Aorta (tissue), 5 donors: ENCODE measurements at regions not wholly inside any gene's neighbourhood (a gene's known extent, or its start where the extent isn't known, plus 50 kb on each side); places are given as distances from the start of the nearest gene placed in this dataset.

Experiments
- ATAC-seq: fragments of 200-7000 bp; cut with Tn5 transposase; one replicate; pipeline ENCODE4 v1.9.1; 2022; ENCODE audit warnings: moderate library complexity; ENCODE audit not compliant: low FRiP score
- DNase-seq, 2 donors: peaks; one replicate each; pipeline ENCODE4 v3.0.0-alpha.2; 2020
- H3K27ac ChIP-seq, 2 donors: one replicate each; pipeline ENCODE4 v1.5.1; 2013; ENCODE audit warnings: low read length in 2 of 2, mild to moderate bottlenecking in 2 of 2, moderate library complexity in 2 of 2, control low read depth in 1 of 2, inconsistent platforms in 1 of 2, low read depth in 1 of 2
- H3K27me3 ChIP-seq, 2 donors: one replicate each; pipeline ENCODE4 v1.6.1; 2013; ENCODE audit warnings: control low read depth in 1 of 2, low read length in 1 of 2, mild to moderate bottlenecking in 1 of 2, moderate library complexity in 1 of 2; ENCODE audit not compliant: insufficient read depth in 2 of 2, control insufficient read depth in 1 of 2
- H3K36me3 ChIP-seq, 2 donors: one replicate each; pipeline ENCODE4 v1.6.1; 2013; ENCODE audit warnings: control low read depth in 1 of 2, low read length in 1 of 2, mild to moderate bottlenecking in 1 of 2; ENCODE audit not compliant: insufficient read depth in 2 of 2, control insufficient read depth in 1 of 2
- H3K4me1 ChIP-seq, 2 donors: one replicate each; pipeline ENCODE4 v1.6.1; 2013; ENCODE audit warnings: low read length in 2 of 2, control low read depth in 1 of 2, mild to moderate bottlenecking in 1 of 2, moderate library complexity in 1 of 2; ENCODE audit not compliant: insufficient read depth in 2 of 2, control insufficient read depth in 1 of 2
- H3K4me3 ChIP-seq, 2 donors: one replicate each; pipeline ENCODE4 v1.5.1; 2013; ENCODE audit warnings: low read length in 2 of 2, control low read depth in 1 of 2, mild to moderate bottlenecking in 1 of 2
- H3K9me3 ChIP-seq: one replicate; pipeline ENCODE4 v1.6.1; 2013; ENCODE audit warnings: mild to moderate bottlenecking, low read length; ENCODE audit not compliant: control insufficient read depth
- WGBS, 2 donors: extraction: QIAGEN DNeasy Blood & Tissue Kit; methylation state at CpG; one replicate each; pipeline ENCODE4 v1.1.7; 2013; 5-methylcytosine and 5-hydroxymethylcytosine counted together
- intact Hi-C, 2 donors: fragments of 100-400 bp; cut with DNase I; formaldehyde crosslinking; loops; one replicate each; pipeline versions ENCODE4 v1.14.2 to v1.15.0; 2022
- donor health status: healthy with polysubstance abuse.
- donor health status: Bipolar disorder and iron deficiency.
- donor health status: DM: no; HTN: no; CAD: no.
- donor health status: DM: no; HTN: no; CAD: no.
- donor health status: DM: yes; HTN: yes; CAD: no.

DNA sequence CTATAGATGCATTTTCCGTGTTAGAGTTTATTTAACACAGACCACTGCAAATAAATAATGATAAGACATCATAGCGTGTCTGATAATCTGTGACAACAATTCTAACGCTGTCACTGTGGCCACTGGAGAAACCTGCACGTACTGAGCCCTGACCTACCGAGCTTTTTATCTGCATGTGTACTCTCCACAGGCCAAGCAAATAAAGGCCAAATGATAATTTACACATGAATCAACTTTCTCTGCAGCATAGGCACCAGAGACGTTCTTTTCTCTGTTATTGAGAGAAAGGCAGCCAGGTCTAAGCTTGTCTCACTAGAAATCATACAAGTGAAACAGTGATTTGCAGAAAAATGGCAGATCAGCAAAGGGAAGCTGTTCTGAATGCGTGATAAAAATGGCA, 75.8 kb downstream of the POU5F2 start:
- intact Hi-C loops, result no loop called here
- no peaks in the 10 kb centered on the region for H3K4me1 ChIP-seq
- 65 to 70% methylated on average over 7 of the region's 7 CpGs for WGBS, 2 donors
- H3K27me3 ChIP-seq, result no peaks in the 10 kb centered on the region
- ATAC-seq (no peak), DNase-seq (no peak)
- no peaks in the 10 kb centered on the region for H3K36me3 ChIP-seq
- no peaks in the 10 kb centered on the region for H3K9me3 ChIP-seq
- H3K4me3 ChIP-seq, result no peak overlapping the region
- no peak overlapping the region for H3K27ac ChIP-seq

DNA sequence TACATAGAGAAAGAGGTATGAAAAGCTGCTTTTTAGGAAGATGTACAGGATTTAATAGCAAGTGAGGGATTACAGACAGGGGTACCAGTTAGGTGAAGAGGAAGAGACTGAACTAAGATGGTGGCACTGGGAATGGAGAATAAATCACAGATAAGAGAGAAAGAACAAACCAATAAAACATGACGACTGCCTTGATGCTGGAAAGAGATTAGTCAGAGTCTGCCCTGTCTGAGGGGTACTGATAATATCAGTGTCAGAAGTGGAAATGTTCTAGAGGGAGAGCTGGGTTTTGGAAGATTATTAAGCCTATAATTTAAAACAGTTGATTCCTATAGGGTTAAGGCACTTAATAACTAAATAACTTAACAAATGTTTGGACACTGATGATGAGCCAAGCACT, 77.7 kb downstream of the NR2F1 start:
- Histone ChIP-seq H3K36me3 (no peaks in the 10 kb centered on the region), H3K27me3 (no peaks in the 10 kb centered on the region), H3K27ac (no peak overlapping the region), H3K9me3 (no peaks in the 10 kb centered on the region), H3K4me3 (no peak overlapping the region), H3K4me1 (no peaks in the 10 kb centered on the region)
- no peak for DNase-seq
- intact Hi-C loops, result no loop called here
- ATAC-seq, result no peak
- WGBS, 2 donors, result 59 to 70% methylated on average over 1 of the region's 1 CpG

DNA sequence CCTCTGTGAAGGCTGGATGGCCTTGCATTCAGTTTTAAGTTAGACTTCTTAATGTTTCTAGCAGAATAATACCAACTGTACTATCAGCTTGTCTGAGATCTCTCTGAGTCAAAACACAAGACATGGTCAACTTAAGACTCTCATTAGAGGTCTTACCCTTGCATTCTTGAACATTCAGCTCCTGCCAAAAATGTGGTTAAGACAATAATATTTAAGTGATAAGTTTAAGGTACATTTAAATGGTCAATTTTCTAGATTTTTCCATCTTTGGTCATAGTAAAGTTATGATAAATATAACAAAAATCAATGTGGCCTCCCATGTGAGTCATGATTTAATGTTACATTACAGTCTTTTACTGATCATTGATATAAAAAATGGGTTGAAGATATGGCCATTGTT, 75.0 kb downstream of the NR2F1 start:
- Histone ChIP-seq H3K27ac (no peak overlapping the region), H3K4me1 (no peaks in the 10 kb centered on the region), H3K9me3 (no peaks in the 10 kb centered on the region), H3K36me3 (no peaks in the 10 kb centered on the region), H3K4me3 (no peak overlapping the region), H3K27me3 (no peaks in the 10 kb centered on the region)
- ATAC-seq (no peak), DNase-seq (no peak)
- intact Hi-C loops, result no loop called here

DNA sequence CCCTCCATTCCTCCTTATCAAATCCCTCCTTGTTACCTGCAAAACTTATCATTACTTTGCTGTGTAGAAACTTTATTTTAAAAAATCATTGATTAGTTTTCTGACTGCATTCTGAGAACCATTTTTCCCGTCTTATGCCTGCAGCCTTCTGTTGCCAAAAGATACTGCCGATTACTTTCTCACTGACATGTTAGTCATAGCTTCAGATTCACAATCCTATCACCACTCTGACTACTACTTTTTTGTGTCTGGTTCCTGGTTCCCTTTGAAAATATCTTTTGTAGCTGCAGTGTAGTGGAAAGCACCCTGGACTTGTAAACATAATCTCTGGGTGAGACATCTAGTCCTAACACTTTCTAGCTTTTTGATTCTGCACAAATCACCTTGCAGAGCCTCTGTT, 71.7 kb downstream of the NR2F1 start:
- intact Hi-C loops, result no loop called here
- H3K4me3 ChIP-seq, result no peak overlapping the region
- H3K9me3 ChIP-seq, result no peaks in the 10 kb centered on the region
- WGBS, 2 donors, result 88 to 93% methylated on average over 2 of the region's 2 CpGs
- no peak for ATAC-seq
- H3K36me3 ChIP-seq, result no peaks in the 10 kb centered on the region
- H3K4me1 ChIP-seq, result no peaks in the 10 kb centered on the region
- H3K27ac ChIP-seq, result no peak overlapping the region
- H3K27me3 ChIP-seq, result no peaks in the 10 kb centered on the region
- no peak for DNase-seq

DNA sequence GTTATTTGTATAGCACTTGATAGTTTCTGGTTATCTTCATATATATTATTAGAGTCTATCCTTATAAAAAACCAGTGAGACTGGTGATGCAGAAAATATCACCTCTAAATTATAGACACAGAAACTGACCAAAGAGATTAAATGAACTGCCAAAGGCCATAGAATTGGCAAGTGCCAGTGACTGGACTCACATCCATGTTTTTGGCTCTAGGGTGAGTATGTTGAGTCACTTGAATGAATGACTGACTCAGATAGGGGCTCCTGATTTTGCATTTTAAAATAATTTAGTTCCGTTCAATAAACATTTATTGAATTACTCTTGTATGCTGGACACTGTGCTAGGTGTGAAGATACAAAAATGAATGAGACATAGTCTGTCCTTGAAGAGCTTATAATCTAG, 70.7 kb downstream of the NR2F1 start:
- Histone ChIP-seq H3K4me3 (no peak overlapping the region), H3K27ac (no peak overlapping the region), H3K9me3 (no peaks in the 10 kb centered on the region), H3K36me3 (no peaks in the 10 kb centered on the region), H3K4me1 (no peaks in the 10 kb centered on the region), H3K27me3 (no peaks in the 10 kb centered on the region)
- WGBS, 2 donors, result 96 to 98% methylated on average over 1 of the region's 1 CpG
- DNase-seq, result no peak
- no peak for ATAC-seq
- intact Hi-C loops, result no loop called here

DNA sequence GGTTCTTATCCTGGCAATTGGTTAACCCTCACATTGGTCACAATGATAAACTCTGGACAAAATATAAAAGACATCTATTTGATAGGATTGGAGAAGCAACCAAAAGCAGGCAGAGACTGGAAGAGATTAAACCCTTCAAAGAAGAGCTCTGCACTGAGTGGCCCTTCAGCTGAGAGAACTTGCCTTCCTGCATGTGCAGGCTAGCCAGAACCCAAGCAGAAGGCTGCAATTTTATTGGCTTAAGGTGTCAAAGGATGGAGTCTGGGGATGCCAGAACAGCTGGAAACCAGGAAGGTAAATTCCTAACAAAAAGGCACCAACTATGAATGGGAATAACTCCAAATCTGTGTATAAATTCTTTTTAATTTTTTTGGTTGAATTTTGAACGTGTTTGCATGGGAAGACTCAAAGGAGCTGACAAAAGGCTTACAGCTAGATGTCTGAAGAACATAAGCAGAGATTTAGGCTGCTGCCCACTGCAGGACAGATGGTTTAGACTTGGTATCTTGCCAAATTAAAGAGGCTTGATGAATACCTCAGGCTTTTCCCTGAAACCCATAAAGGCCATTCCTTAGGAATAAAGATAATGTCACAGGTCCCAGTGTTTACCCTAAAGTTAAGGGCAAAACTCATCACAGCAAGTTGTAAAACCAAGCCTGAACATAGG, 66.3 kb downstream of the NR2F1 start:
- Histone ChIP-seq H3K27me3 (no peaks in the 10 kb centered on the region), H3K36me3 (no peaks in the 10 kb centered on the region), H3K27ac (no peak overlapping the region), H3K4me1 (no peaks in the 10 kb centered on the region), H3K4me3 (no peak overlapping the region), H3K9me3 (no peaks in the 10 kb centered on the region)
- DNase-seq (no peak), ATAC-seq (no peak)
- intact Hi-C loops, result no loop called here
- WGBS, 2 donors, result 45 to 61% methylated on average over 1 of the region's 1 CpG

DNA sequence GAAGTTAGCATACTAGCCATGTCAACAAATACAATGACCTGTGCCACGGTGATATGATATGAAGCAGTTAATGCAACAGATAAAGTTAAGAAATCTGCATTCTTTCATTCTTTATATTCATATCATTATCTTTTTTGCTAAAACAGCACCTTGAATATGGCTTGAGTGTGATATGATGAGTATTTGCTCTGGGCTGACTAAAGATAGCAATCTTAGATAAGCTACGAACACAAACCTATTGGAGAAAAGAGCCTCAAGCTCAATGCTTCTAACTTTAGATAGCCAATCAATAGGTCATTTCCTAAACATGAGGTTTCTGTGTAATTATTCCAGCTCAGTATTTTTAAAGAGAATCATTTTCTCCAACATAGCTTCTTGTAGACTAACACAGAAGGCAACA, 61.7 kb downstream of the NR2F1 start:
- no peaks in the 10 kb centered on the region for H3K9me3 ChIP-seq
- no peaks in the 10 kb centered on the region for H3K36me3 ChIP-seq
- DNase-seq, result no peak
- intact Hi-C loops, result no loop called here
- no peak overlapping the region for H3K4me3 ChIP-seq
- no peaks in the 10 kb centered on the region for H3K4me1 ChIP-seq
- H3K27me3 ChIP-seq, result no peaks in the 10 kb centered on the region
- WGBS, 2 donors, result 94 to 96% methylated on average over 2 of the region's 2 CpGs
- ATAC-seq, result no peak
- no peak overlapping the region for H3K27ac ChIP-seq
